SK-N-MC (cell line): ENCODE measurements at regions not wholly inside any gene's neighbourhood (a gene's known extent, or its start where the extent isn't known, plus 50 kb on each side); places are given as distances from the start of the nearest gene placed in this dataset.

ENCODE experiments used
- EZH2 ChIP-seq: fragments of 200-600 bp; sonication (generic); IDR thresholded peaks from one replicate; pipeline ENCODE4 v1.6.1; 2017; ENCODE audit warnings: antibody characterized with exemption
- POLR2AphosphoS5 ChIP-seq: IDR thresholded peaks from 2 replicates; pipeline ENCODE4 v1.6.1; 2012; ENCODE audit warnings: mild to moderate bottlenecking, low read depth, low read length, borderline replicate concordance

DNA sequence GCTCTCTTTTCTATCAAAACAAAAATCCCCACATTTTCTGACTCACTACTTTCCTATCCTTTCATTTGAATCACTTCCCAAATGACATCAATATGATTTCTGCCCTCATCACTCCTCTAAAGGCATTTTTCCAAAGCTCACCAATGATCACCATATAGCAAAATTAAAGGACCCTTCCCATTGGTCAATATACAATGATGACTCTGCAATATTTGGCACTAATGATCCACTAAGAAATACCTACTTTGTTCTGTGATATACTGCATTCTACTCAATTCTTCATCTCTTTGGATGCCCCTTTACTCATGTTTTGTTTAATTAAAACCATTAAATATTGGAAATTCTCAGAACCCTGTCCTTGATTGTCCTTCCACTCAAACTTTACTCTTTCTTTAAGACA lies 200.3 kb upstream of the PTCHD4 start:
- no peak for TF ChIP-seq EZH2
- TF ChIP-seq POLR2AphosphoS5 = no peak
